ENCODE measurements at regions not wholly inside any gene's neighbourhood (a gene's known extent, or its start where the extent isn't known, plus 50 kb on each side); places are given as distances from the start of the nearest gene placed in this dataset.
A peak's percentile ranks its signal among the peaks of the same experiment; 100 is the strongest.

DNA sequence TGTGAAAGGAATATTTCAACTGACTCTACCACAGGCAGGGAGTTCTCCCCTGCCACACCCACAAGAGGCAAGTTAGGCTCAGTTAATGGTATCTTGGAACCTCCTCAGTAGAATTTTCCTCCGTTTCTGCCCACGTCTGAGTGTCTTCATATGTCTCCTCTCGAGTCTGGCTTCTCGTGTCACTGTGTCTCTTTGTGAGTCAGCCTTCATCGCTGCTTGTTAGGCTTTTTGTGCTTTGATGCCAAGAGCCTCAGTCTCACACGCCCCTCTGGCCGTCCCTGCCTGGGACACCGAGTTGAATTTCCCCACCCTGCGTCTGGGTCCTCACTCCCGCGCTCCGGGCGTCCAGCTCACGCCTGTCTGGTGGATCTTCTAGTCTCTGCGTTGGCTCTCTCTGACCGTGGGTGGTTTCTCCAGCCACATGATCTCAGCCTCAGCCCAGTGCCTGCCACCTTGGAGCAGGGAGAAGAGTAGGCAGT lies 125.7 kb upstream of the GADD45A start (continued):
- TF ChIP-seq, protein P1, sequence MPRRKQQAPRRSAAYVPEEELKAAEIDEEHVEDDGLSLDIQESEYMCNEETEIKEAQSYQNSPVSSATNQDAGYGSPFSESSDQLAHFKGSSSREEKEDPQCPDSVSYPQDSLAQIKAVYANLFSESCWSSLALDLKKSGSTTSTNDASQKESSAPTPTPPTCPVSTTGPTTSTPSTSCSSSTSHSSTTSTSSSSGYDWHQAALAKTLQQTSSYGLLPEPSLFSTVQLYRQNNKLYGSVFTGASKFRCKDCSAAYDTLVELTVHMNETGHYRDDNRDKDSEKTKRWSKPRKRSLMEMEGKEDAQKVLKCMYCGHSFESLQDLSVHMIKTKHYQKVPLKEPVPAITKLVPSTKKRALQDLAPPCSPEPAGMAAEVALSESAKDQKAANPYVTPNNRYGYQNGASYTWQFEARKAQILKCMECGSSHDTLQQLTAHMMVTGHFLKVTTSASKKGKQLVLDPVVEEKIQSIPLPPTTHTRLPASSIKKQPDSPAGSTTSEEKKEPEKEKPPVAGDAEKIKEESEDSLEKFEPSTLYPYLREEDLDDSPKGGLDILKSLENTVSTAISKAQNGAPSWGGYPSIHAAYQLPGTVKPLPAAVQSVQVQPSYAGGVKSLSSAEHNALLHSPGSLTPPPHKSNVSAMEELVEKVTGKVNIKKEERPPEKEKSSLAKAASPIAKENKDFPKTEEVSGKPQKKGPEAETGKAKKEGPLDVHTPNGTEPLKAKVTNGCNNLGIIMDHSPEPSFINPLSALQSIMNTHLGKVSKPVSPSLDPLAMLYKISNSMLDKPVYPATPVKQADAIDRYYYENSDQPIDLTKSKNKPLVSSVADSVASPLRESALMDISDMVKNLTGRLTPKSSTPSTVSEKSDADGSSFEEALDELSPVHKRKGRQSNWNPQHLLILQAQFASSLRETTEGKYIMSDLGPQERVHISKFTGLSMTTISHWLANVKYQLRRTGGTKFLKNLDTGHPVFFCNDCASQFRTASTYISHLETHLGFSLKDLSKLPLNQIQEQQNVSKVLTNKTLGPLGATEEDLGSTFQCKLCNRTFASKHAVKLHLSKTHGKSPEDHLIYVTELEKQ (tag by site-specific recombination; IDR thresholded peaks at IDR 0.05; ENCODE audit: borderline replicate concordance), result no peak
- TF ChIP-seq ZNF335 (tag by site-specific recombination; conservative IDR thresholded peaks at IDR 0.05) (peak; percentile 80), ZNF184 (tag by site-specific recombination; IDR thresholded peaks at IDR 0.05) (no peak), ZBTB17 (tag by site-specific recombination; IDR thresholded peaks at IDR 0.05) (peak; percentile 57)
- TF ChIP-seq, protein P2, sequence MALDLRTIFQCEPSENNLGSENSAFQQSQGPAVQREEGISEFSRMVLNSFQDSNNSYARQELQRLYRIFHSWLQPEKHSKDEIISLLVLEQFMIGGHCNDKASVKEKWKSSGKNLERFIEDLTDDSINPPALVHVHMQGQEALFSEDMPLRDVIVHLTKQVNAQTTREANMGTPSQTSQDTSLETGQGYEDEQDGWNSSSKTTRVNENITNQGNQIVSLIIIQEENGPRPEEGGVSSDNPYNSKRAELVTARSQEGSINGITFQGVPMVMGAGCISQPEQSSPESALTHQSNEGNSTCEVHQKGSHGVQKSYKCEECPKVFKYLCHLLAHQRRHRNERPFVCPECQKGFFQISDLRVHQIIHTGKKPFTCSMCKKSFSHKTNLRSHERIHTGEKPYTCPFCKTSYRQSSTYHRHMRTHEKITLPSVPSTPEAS (tag by site-specific recombination; IDR thresholded peaks at IDR 0.05), result no peak

DNA sequence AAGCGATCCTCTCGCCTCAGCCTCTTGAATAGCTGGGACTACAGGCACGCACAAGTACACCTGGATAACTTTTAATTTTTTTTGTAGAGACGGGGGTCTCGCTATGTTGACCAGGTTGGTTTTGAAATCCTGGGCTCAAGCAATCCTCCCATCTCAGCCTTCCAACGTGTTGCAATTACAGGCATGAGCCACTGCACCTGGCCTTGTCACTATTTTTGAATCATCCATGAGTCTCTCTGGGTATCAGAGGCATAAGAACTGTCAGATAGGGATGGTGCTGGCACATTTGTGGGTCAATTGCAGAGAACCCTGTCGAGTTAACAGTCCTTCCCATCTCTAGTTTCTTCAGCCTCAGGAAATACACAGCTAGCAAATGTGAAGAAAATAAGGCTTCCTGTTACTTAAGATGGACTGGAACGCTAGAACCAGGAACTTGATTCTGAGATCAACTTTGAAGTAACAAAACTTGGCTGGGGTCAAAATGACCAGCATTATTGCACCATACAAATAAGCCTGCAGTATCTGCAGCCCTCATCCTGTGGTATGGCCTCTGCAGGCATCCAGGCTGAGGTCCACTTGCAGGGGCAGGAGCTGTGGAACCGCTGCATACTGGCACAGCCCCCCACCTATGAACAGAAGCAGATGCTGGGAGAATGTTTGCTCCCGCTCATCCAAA lies 124.3 kb upstream of the GADD45A start:
- H3K4me3 ChIP-seq (ENCODE audit: low read depth, low read length), result no peak overlapping the region
- ChIA-PET POLR2A (interaction anchor here (3.0 kb wide), 1 partner anchor 125 kb away, joined by 24 read pairs; the partner anchor contains the start of gene GADD45A), CTCF (interaction anchor here (0.6 to 7.0 kb wide), 39 partner anchors 8 to 961 kb away, joined by 3 to 95 read pairs (median 5); partner anchors contain the start of gene GADD45A)
- H3K9me3 ChIP-seq (ENCODE audit: control insufficient read depth, insufficient read depth, low read depth, low read length), result no peaks in the 10 kb centered on the region
- no peak overlapping the region for H3K27ac ChIP-seq (ENCODE audit: extremely low read depth, low read depth, low read length)
- TF ChIP-seq ZNF416 (tag by site-specific recombination; IDR thresholded peaks at IDR 0.05) (no peak), ZNF155 (tag by site-specific recombination; IDR thresholded peaks at IDR 0.05) (no peak), HOXA7 (CRISPR knock-in tag; IDR thresholded peaks at IDR 0.05; ENCODE audit: borderline replicate concordance) (no peak), ZNF660 (tag by site-specific recombination; IDR thresholded peaks at IDR 0.05) (no peak), TRIM28 (IDR thresholded peaks at IDR 0.05; ENCODE audit: borderline replicate concordance, low read length) (no peak), GFI1B (tag by site-specific recombination; IDR thresholded peaks at IDR 0.05) (no peak), REPIN1 (tag by site-specific recombination; IDR thresholded peaks at IDR 0.05; ENCODE audit: low read depth) (no peak), ZNF157 (tag by site-specific recombination; IDR thresholded peaks at IDR 0.05) (no peak), ZBTB48 (tag by site-specific recombination; IDR thresholded peaks at IDR 0.05) (no peak), ZNF677 (tag by site-specific recombination; IDR thresholded peaks at IDR 0.05) (no peak), ZNF514 (tag by site-specific recombination; IDR thresholded peaks at IDR 0.05) (no peak), ZNF558 (tag by site-specific recombination; IDR thresholded peaks at IDR 0.05) (no peak)
- TF ChIP-seq, protein P3, sequence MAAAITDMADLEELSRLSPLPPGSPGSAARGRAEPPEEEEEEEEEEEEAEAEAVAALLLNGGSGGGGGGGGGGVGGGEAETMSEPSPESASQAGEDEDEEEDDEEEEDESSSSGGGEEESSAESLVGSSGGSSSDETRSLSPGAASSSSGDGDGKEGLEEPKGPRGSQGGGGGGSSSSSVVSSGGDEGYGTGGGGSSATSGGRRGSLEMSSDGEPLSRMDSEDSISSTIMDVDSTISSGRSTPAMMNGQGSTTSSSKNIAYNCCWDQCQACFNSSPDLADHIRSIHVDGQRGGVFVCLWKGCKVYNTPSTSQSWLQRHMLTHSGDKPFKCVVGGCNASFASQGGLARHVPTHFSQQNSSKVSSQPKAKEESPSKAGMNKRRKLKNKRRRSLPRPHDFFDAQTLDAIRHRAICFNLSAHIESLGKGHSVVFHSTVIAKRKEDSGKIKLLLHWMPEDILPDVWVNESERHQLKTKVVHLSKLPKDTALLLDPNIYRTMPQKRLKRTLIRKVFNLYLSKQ (tag by site-specific recombination; IDR thresholded peaks at IDR 0.05; ENCODE audit: borderline replicate concordance), result no peak
- no peaks in the 10 kb centered on the region for H3K36me3 ChIP-seq (ENCODE audit: control insufficient read depth in 2 of 2, insufficient read depth in 1 of 2, low read length in 2 of 2)
- H3K4me1 ChIP-seq (ENCODE audit: control insufficient read depth, insufficient read depth, low read length), result no peaks in the 10 kb centered on the region

All from HEK293 (cell line).